ENCODE measurements at regions not wholly inside any gene's neighbourhood (a gene's known extent, or its start where the extent isn't known, plus 50 kb on each side); places are given as distances from the start of the nearest gene placed in this dataset.

DNA sequence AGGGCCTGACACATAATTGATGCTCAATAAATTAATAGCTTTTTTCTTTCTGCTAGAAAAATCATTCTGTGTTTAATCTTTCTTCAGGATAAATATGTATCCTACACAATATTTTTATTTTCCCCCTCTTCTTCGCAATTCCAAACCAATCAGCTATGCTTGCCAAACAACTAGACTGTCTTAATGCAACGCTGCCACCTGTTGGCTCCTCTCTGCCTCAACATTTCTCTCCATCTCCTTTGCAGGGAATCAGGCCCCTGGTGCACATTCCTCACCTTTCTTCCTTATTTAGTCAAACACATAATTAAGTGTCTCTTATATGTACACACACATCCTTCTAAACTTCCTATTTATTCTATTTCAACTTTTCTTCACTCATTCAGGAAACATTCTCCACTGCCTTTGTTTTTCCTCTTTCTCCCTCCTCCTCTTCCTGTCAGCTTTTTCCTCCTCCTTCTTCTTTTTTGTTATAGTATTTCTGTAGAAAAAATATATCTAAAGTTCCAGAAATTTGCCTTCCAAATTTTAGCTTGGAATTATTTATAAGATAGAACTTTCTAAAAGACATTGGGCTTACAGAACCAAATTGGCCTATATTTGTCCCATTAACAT is 406.0 kb downstream of the PRKD1 start:
- no peak overlapping the region for H2BK5ac ChIP-seq (ENCODE audit: low read depth, low read length, poor library complexity, severe bottlenecking)
- no peak overlapping the region for H3K14ac ChIP-seq (replicated peaks; ENCODE audit: low read depth, low read length)
- ChIA-PET CTCF (interaction anchor here (0.6 to 1.0 kb wide), 4 partner anchors 33 to 767 kb away, joined by 3 to 4 read pairs (median 4); no protein-coding TSS in a partner anchor), POLR2A (ENCODE audit: unreplicated experiment) (no interaction called here)
- H4K8ac ChIP-seq (ENCODE audit: low read depth in 2 of 2, low read length in 2 of 2) = no peak overlapping the region
- H3K4me3 ChIP-seq (ENCODE audit: insufficient read depth, low read depth, low read length) = no peak overlapping the region
- no peak overlapping the region for H3K18ac ChIP-seq (ENCODE audit: low read depth, low read length)
- H4K5ac ChIP-seq (ENCODE audit: low read depth, low read length) = no peak overlapping the region
- no peak overlapping the region for H2BK120ac ChIP-seq (ENCODE audit: low read depth, low read length)
- no peaks in the 10 kb centered on the region for H4K20me1 ChIP-seq (ENCODE audit: insufficient read depth, low read length)
- WGBS, 2 experiments (ENCODE audit: extremely low coverage in 2 of 2, insufficient read length in 1 of 2) = 40 to 100% methylated on average over 1 to 2 of the region's 2 CpGs
- no peak overlapping the region for H2BK15ac ChIP-seq (ENCODE audit: low read depth, low read length)
- DNase-seq (peak; percentile 6), ATAC-seq (ENCODE audit: low read depth) (no peak)
- no peak overlapping the region for H2AK5ac ChIP-seq (ENCODE audit: low read depth, low read length)
- H2AFZ ChIP-seq (replicated peaks; ENCODE audit: low read length, poor library complexity) = no peak overlapping the region
- H4K91ac ChIP-seq (ENCODE audit: insufficient read depth, low read depth, low read length) = no peak overlapping the region
- no peak overlapping the region for H3K4me2 ChIP-seq (ENCODE audit: low read depth, low read length)
- H3K9ac ChIP-seq (ENCODE audit: low read depth, low read length) = no peak overlapping the region
- dilution Hi-C loops (cut with HindIII; ENCODE audit: low sequenced_read_pairs, unreplicated experiment) (no loop called here), intact Hi-C loops (cut with micrococcal nuclease) (no loop called here), in situ Hi-C loops (cut with MboI; ENCODE audit: low sequenced_read_pairs) (loop anchor here (10.0 kb wide), 2 partner anchors 297 to 507 kb away; no protein-coding TSS in a partner anchor)
- no peak overlapping the region for H3K56ac ChIP-seq (ENCODE audit: extremely low read depth, insufficient read depth, low read length)
- H3K9me3 ChIP-seq (ENCODE audit: control insufficient read depth, insufficient read depth, low read length) = no peaks in the 10 kb centered on the region
- H2BK20ac ChIP-seq (ENCODE audit: low read depth, low read length) = no peak overlapping the region
- no peaks in the 10 kb centered on the region for H3K36me3 ChIP-seq (ENCODE audit: control insufficient read depth, insufficient read depth, low read length)
- H3K79me1 ChIP-seq (ENCODE audit: low read depth in 1 of 2, low read length in 2 of 2) = no peaks in the 10 kb centered on the region
- H3K4me1 ChIP-seq (ENCODE audit: control insufficient read depth, insufficient read depth, low read length) = no peaks in the 10 kb centered on the region
- no peak overlapping the region for H2AK9ac ChIP-seq (replicated peaks; ENCODE audit: low read depth, low read length, poor library complexity)
- no peak overlapping the region for H3K27ac ChIP-seq (ENCODE audit: insufficient read depth, low read length)
- H3K23ac ChIP-seq (ENCODE audit: low read depth, low read length) = no peak overlapping the region
- BruUV-seq (replicated peaks) = no TSS peak
- H3K4ac ChIP-seq (ENCODE audit: low read depth, low read length) = no peak overlapping the region
- H3K27me3 ChIP-seq (ENCODE audit: control insufficient read depth, insufficient read depth, low read length) = no peaks in the 10 kb centered on the region
- no peaks in the 10 kb centered on the region for H3K9me1 ChIP-seq (ENCODE audit: insufficient read depth, low read length)
- TF ChIP-seq SMC3 (IDR thresholded peaks at IDR 0.05; ENCODE audit: low read depth, low read length) (peak; percentile 35), RCOR1 (IDR thresholded peaks at IDR 0.05; ENCODE audit: insufficient replicate concordance, low read length) (no peak), MAZ (IDR thresholded peaks at IDR 0.05; ENCODE audit: borderline replicate concordance, low read depth, low read length) (no peak), RAD21 (IDR thresholded peaks at IDR 0.05; ENCODE audit: low read length) (peak; percentile 47), MXI1 (IDR thresholded peaks at IDR 0.05; ENCODE audit: borderline replicate concordance, low read depth, low read length) (no peak)
- TF ChIP-seq, protein P1, sequence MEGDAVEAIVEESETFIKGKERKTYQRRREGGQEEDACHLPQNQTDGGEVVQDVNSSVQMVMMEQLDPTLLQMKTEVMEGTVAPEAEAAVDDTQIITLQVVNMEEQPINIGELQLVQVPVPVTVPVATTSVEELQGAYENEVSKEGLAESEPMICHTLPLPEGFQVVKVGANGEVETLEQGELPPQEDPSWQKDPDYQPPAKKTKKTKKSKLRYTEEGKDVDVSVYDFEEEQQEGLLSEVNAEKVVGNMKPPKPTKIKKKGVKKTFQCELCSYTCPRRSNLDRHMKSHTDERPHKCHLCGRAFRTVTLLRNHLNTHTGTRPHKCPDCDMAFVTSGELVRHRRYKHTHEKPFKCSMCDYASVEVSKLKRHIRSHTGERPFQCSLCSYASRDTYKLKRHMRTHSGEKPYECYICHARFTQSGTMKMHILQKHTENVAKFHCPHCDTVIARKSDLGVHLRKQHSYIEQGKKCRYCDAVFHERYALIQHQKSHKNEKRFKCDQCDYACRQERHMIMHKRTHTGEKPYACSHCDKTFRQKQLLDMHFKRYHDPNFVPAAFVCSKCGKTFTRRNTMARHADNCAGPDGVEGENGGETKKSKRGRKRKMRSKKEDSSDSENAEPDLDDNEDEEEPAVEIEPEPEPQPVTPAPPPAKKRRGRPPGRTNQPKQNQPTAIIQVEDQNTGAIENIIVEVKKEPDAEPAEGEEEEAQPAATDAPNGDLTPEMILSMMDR (conservative IDR thresholded peaks at IDR 0.05; ENCODE audit: low read depth, low read length) = peak; percentile 32
- TF ChIP-seq, protein P2, sequence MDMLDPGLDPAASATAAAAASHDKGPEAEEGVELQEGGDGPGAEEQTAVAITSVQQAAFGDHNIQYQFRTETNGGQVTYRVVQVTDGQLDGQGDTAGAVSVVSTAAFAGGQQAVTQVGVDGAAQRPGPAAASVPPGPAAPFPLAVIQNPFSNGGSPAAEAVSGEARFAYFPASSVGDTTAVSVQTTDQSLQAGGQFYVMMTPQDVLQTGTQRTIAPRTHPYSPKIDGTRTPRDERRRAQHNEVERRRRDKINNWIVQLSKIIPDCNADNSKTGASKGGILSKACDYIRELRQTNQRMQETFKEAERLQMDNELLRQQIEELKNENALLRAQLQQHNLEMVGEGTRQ (IDR thresholded peaks at IDR 0.05; ENCODE audit: low read depth, low read length) = no peak

All from IMR-90 (cell line).